BE2C (cell line): ENCODE measurements at regions not wholly inside any gene's neighbourhood (a gene's known extent, or its start where the extent isn't known, plus 50 kb on each side); places are given as distances from the start of the nearest gene placed in this dataset.

Experiments used
- DNase-seq: peaks from one replicate; pipeline ENCODE4 v3.0.0-alpha.2; 2020
- H3K27me3 ChIP-seq: fragments of 250-450 bp; sonication (Bioruptor Pico); 2 replicates; pipeline ENCODE4 v1.5.1; 2020; ENCODE audit warnings: mild to moderate bottlenecking
- H3K36me3 ChIP-seq: fragments of 250-450 bp; sonication (Bioruptor Pico); 2 replicates; pipeline ENCODE4 v1.5.1; 2020; ENCODE audit warnings: mild to moderate bottlenecking
- H3K4me1 ChIP-seq: fragments of 250-450 bp; sonication (Bioruptor Pico); 2 replicates; pipeline ENCODE4 v1.5.1; 2020
- H3K4me3 ChIP-seq: 2 replicates; pipeline ENCODE4 v1.5.1; 2011; ENCODE audit warnings: low read depth, low read length
- H3K9me3 ChIP-seq: fragments of 250-450 bp; sonication (Bioruptor Pico); 2 replicates; pipeline ENCODE4 v1.5.1; 2020
- TF ChIP-seq, protein P1 (sequence below): IDR thresholded peaks from 2 replicates; pipeline ENCODE4 v1.5.1; 2012; ENCODE audit warnings: mild to moderate bottlenecking, low read depth, low read length

GRCh38 chr3:31117854-31118253, 223.4 kb upstream of the GADL1 start:
- no peaks in the 10 kb centered on the region for H3K27me3 ChIP-seq
- H3K4me3 ChIP-seq = no peak overlapping the region
- no peaks in the 10 kb centered on the region for H3K4me1 ChIP-seq
- no peak for DNase-seq
- no peaks in the 10 kb centered on the region for H3K36me3 ChIP-seq
- TF ChIP-seq, protein P1, sequence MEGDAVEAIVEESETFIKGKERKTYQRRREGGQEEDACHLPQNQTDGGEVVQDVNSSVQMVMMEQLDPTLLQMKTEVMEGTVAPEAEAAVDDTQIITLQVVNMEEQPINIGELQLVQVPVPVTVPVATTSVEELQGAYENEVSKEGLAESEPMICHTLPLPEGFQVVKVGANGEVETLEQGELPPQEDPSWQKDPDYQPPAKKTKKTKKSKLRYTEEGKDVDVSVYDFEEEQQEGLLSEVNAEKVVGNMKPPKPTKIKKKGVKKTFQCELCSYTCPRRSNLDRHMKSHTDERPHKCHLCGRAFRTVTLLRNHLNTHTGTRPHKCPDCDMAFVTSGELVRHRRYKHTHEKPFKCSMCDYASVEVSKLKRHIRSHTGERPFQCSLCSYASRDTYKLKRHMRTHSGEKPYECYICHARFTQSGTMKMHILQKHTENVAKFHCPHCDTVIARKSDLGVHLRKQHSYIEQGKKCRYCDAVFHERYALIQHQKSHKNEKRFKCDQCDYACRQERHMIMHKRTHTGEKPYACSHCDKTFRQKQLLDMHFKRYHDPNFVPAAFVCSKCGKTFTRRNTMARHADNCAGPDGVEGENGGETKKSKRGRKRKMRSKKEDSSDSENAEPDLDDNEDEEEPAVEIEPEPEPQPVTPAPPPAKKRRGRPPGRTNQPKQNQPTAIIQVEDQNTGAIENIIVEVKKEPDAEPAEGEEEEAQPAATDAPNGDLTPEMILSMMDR = no peak
- H3K9me3 ChIP-seq = no peaks in the 10 kb centered on the region

- H3K4me3 ChIP-seq = no peak overlapping the region
- no peak for DNase-seq
- H3K4me1 ChIP-seq = no peaks in the 10 kb centered on the region
- TF ChIP-seq, protein P1 = no peak
- no peaks in the 10 kb centered on the region for H3K36me3 ChIP-seq
- H3K9me3 ChIP-seq = no peaks in the 10 kb centered on the region
- H3K27me3 ChIP-seq = no peaks in the 10 kb centered on the region
These were observed 229.9 kb upstream of the GADL1 start for GRCh38 chr3:31124373-31124772.

DNA sequence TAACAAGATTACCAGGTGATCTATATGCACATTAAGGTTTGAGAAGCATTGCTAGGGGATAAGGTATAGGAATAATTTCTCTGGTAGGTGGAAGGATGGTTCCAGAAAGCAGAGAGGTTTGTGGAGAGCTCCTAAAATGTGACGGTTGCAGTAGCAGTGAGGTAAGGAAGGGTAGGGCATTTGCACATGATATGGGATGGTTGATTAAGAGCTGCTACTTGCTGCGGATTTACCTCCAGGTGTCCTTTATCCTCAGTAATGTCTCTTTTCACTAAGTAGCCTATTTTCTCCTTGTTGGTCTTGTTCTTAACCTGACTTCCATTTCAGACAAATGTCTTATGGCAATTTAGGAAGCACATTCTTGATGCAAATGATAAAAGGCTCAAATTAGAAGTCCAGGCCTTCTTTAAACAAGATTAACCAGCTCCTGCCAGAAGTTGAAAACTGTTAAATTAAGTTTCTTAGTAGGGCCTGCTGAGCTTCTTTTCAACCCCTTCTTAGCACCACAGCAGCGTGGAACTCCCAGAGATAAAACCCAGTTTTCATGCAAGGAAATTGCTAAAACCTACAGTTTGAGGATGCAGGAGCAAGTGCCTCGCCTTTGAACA, 231.1 kb upstream of the GADL1 start:
- TF ChIP-seq, protein P1 = no peak
- Histone ChIP-seq H3K9me3 (no peaks in the 10 kb centered on the region), H3K36me3 (no peaks in the 10 kb centered on the region), H3K4me1 (no peaks in the 10 kb centered on the region), H3K27me3 (no peaks in the 10 kb centered on the region), H3K4me3 (no peak overlapping the region)
- DNase-seq = no peak

- H3K36me3 ChIP-seq = no peaks in the 10 kb centered on the region
- H3K4me3 ChIP-seq = no peak overlapping the region
- no peaks in the 10 kb centered on the region for H3K9me3 ChIP-seq
- no peaks in the 10 kb centered on the region for H3K27me3 ChIP-seq
- no peak for DNase-seq
- H3K4me1 ChIP-seq = no peaks in the 10 kb centered on the region
- TF ChIP-seq, protein P1 = no peak
These were observed 234.8 kb upstream of the GADL1 start for GRCh38 chr3:31129241-31129640.

GRCh38 chr3:31132132-31132769, 237.8 kb upstream of the GADL1 start:
- DNase-seq = no peak
- Histone ChIP-seq H3K36me3 (no peaks in the 10 kb centered on the region), H3K27me3 (no peaks in the 10 kb centered on the region), H3K9me3 (no peaks in the 10 kb centered on the region), H3K4me1 (no peaks in the 10 kb centered on the region), H3K4me3 (no peak overlapping the region)
- TF ChIP-seq, protein P1 = peak; percentile 23; the same call in 1 of the 2 replicates

- DNase-seq = no peak
- Histone ChIP-seq H3K9me3 (no peaks in the 10 kb centered on the region), H3K36me3 (no peaks in the 10 kb centered on the region), H3K4me3 (no peak overlapping the region), H3K4me1 (no peaks in the 10 kb centered on the region), H3K27me3 (no peaks in the 10 kb centered on the region)
- TF ChIP-seq, protein P1 = no peak
These were observed 239.1 kb upstream of the GADL1 start for GRCh38 chr3:31133541-31133940.
